IMR-90 (cell line): ENCODE measurements at regions not wholly inside any gene's neighbourhood (a gene's known extent, or its start where the extent isn't known, plus 50 kb on each side); places are given as distances from the start of the nearest gene placed in this dataset.

Source experiments
- ATAC-seq: fragments of 200-7000 bp; cut with Tn5 transposase; 2 replicates; pipeline ENCODE4 v1.9.1; 2020; ENCODE audit warnings: low read depth, mild to moderate bottlenecking, moderate library complexity
- BruUV-seq: library from RNA; stranded (reverse); fragments of 400-500 nt; replicated peaks from 2 replicates; lab custom pipeline; 2021; lab: Mats Ljungman, UMichigan
- CTCF ChIA-PET: fragments of 300-600 bp; formaldehyde crosslinking; extraction: SDS; loops from one replicate; lab custom pipeline; 2021; ENCODE audit warnings: antibody characterized with exemption; lab: Yijun Ruan, JAX
- POLR2A ChIA-PET: fragments of 300-600 bp; sonication (Branson Sonifier 250); formaldehyde crosslinking; loops from one replicate; lab custom pipeline; 2022; ENCODE audit warnings: antibody characterized with exemption; ENCODE audit not compliant: unreplicated experiment; lab: Charles Lee
- DNase-seq: peaks from one replicate; pipeline ENCODE4 v3.0.0; 2013
- H2AFZ ChIP-seq: replicated peaks from 2 replicates; pipeline ENCODE3; 2013; ENCODE audit warnings: low read length, mild to moderate bottlenecking; ENCODE audit not compliant: poor library complexity
- H2AK5ac ChIP-seq: 2 replicates; pipeline ENCODE4 v1.6.1; 2013; ENCODE audit warnings: low read depth, low read length, inconsistent platforms
- H2AK9ac ChIP-seq: replicated peaks from 2 replicates; pipeline ENCODE3; 2013; ENCODE audit warnings: mild to moderate bottlenecking, low read depth, low read length, moderate library complexity; ENCODE audit not compliant: poor library complexity
- H2BK120ac ChIP-seq: 2 replicates; pipeline ENCODE4 v1.6.1; 2013; ENCODE audit warnings: low read depth, low read length, inconsistent platforms
- H2BK15ac ChIP-seq: 3 replicates; pipeline ENCODE4 v1.6.1; 2013; ENCODE audit warnings: low read depth, low read length, inconsistent platforms
- H2BK20ac ChIP-seq: 2 replicates; pipeline ENCODE4 v1.6.1; 2013; ENCODE audit warnings: low read depth, mild to moderate bottlenecking, inconsistent platforms, low read length, moderate library complexity
- H2BK5ac ChIP-seq: 2 replicates; pipeline ENCODE4 v1.6.1; 2013; ENCODE audit warnings: mild to moderate bottlenecking, low read depth, low read length, inconsistent platforms; ENCODE audit not compliant: poor library complexity, severe bottlenecking
- H3K14ac ChIP-seq: replicated peaks from 2 replicates; pipeline ENCODE4 v1.6.1; 2013; ENCODE audit warnings: low read depth, low read length, inconsistent platforms
- H3K18ac ChIP-seq: 2 replicates; pipeline ENCODE4 v1.6.1; 2013; ENCODE audit warnings: low read depth, low read length, control low read depth
- H3K23ac ChIP-seq: 2 replicates; pipeline ENCODE4 v1.6.1; 2013; ENCODE audit warnings: low read depth, low read length, inconsistent platforms
- H3K27ac ChIP-seq: 2 replicates; pipeline ENCODE4 v1.5.1; 2013; ENCODE audit warnings: mild to moderate bottlenecking, control low read depth, low read length; ENCODE audit not compliant: insufficient read depth
- H3K27me3 ChIP-seq: 2 replicates; pipeline ENCODE4 v1.6.1; 2013; ENCODE audit warnings: low read length; ENCODE audit not compliant: control insufficient read depth, insufficient read depth
- H3K36me3 ChIP-seq: 2 replicates; pipeline ENCODE4 v1.6.1; 2013; ENCODE audit warnings: low read length, mixed read lengths; ENCODE audit not compliant: control insufficient read depth, insufficient read depth
- H3K4ac ChIP-seq: 2 replicates; pipeline ENCODE4 v1.6.1; 2013; ENCODE audit warnings: low read depth, low read length, inconsistent platforms
- H3K4me1 ChIP-seq: 2 replicates; pipeline ENCODE4 v1.6.1; 2013; ENCODE audit warnings: low read length, mixed read lengths; ENCODE audit not compliant: control insufficient read depth, insufficient read depth
- H3K4me2 ChIP-seq: 2 replicates; pipeline ENCODE4 v1.6.1; 2013; ENCODE audit warnings: low read depth, mild to moderate bottlenecking, control low read depth, low read length, moderate library complexity
- H3K4me3 ChIP-seq: 2 replicates; pipeline ENCODE4 v1.5.1; 2013; ENCODE audit warnings: low read depth, mild to moderate bottlenecking, control low read depth, low read length, moderate library complexity; ENCODE audit not compliant: insufficient read depth
- H3K56ac ChIP-seq: 2 replicates; pipeline ENCODE4 v1.6.1; 2013; ENCODE audit warnings: low read length, inconsistent platforms; ENCODE audit not compliant: insufficient read depth; ENCODE audit errors: extremely low read depth
- H3K79me1 ChIP-seq, 2 experiments: 2 replicates each; pipeline ENCODE4 v1.6.1; 2013; ENCODE audit warnings: low read length in 2 of 2, inconsistent platforms in 1 of 2, low read depth in 1 of 2
- H3K9ac ChIP-seq: 2 replicates; pipeline ENCODE4 v1.6.1; 2013; ENCODE audit warnings: low read depth, low read length, control low read depth
- H3K9me1 ChIP-seq: 2 replicates; pipeline ENCODE4 v1.6.1; 2013; ENCODE audit warnings: low read length, inconsistent platforms; ENCODE audit not compliant: insufficient read depth
- H3K9me3 ChIP-seq: 2 replicates; pipeline ENCODE4 v1.6.1; 2013; ENCODE audit warnings: low read length; ENCODE audit not compliant: control insufficient read depth, insufficient read depth
- H4K20me1 ChIP-seq: 2 replicates; pipeline ENCODE4 v1.6.1; 2013; ENCODE audit warnings: low read length, inconsistent platforms; ENCODE audit not compliant: insufficient read depth
- H4K5ac ChIP-seq: 2 replicates; pipeline ENCODE4 v1.6.1; 2013; ENCODE audit warnings: mild to moderate bottlenecking, low read depth, low read length, control low read depth
- H4K8ac ChIP-seq, 2 experiments: 2 replicates each; pipeline ENCODE4 v1.6.1; 2013; ENCODE audit warnings: low read depth in 2 of 2, low read length in 2 of 2, control low read depth in 1 of 2, inconsistent platforms in 1 of 2
- H4K91ac ChIP-seq: 2 replicates; pipeline ENCODE4 v1.6.1; 2013; ENCODE audit warnings: low read depth, low read length, inconsistent platforms; ENCODE audit not compliant: insufficient read depth
- ELK1 ChIP-seq: fragments of 150-350 bp; IDR thresholded peaks from 2 replicates; pipeline ENCODE4 v1.6.1; 2016; ENCODE audit warnings: low read depth, mild to moderate bottlenecking, low read length, moderate library complexity, borderline replicate concordance
- MAFK ChIP-seq: IDR thresholded peaks from 2 replicates; pipeline ENCODE4 v1.6.1; 2012; ENCODE audit warnings: low read depth, low read length, improper control_type of control experiment
- MAZ ChIP-seq: IDR thresholded peaks from 2 replicates; pipeline ENCODE4 v1.6.1; 2012; ENCODE audit warnings: low read depth, mild to moderate bottlenecking, low read length, improper control_type of control experiment, moderate library complexity, borderline replicate concordance
- NFE2L2 ChIP-seq: fragments of 150-350 bp; IDR thresholded peaks from 2 replicates; pipeline ENCODE4 v1.6.1; 2016; ENCODE audit warnings: low read depth, mild to moderate bottlenecking, low read length
- POLR2A ChIP-seq: IDR thresholded peaks from 2 replicates; pipeline ENCODE4 v1.6.1; 2012; ENCODE audit warnings: mild to moderate bottlenecking, low read depth, low read length
- WGBS, 2 experiments: methylation state at CpG; one replicate each; pipeline versions ENCODE4 v1.1.5 to v1.1.7; 2013; ENCODE audit warnings: missing lambda C conversion rate in 2 of 2; ENCODE audit not compliant: insufficient read length in 1 of 2; ENCODE audit errors: extremely low coverage in 2 of 2; 5-methylcytosine and 5-hydroxymethylcytosine counted together
- dilution Hi-C: fragments of 300-500 bp; cut with HindIII; formaldehyde crosslinking; loops from one replicate; pipeline ENCODE4 v1.14.3; 2018; ENCODE audit warnings: low sequenced_read_pairs; ENCODE audit not compliant: unreplicated experiment
- in situ Hi-C: fragments of 300-500 bp; cut with MboI; formaldehyde crosslinking; loops from 3 replicates; pipeline ENCODE4 v1.14.3; 2019; ENCODE audit warnings: low sequenced_read_pairs, inconsistent platforms, mixed read lengths
- intact Hi-C: fragments of 100-400 bp; cut with micrococcal nuclease; formaldehyde crosslinking; loops from 2 replicates; pipeline ENCODE4 v1.10.0; 2022

GRCh38 chr5:27906931-27907601 is 868.7 kb upstream of the CDH9 start:
- CTCF ChIA-PET = no interaction called here
- no peak for DNase-seq
- Histone ChIP-seq H3K9me1 (no peaks in the 10 kb centered on the region), H4K20me1 (no peaks in the 10 kb centered on the region), H2BK20ac (no peak overlapping the region), H3K23ac (no peak overlapping the region), H2AK5ac (no peak overlapping the region), H2BK5ac (no peak overlapping the region), H3K27ac (no peak overlapping the region), H3K4me2 (no peak overlapping the region), H3K4me1 (no peaks in the 10 kb centered on the region), H3K79me1 (no peaks in the 10 kb centered on the region), H2BK15ac (no peak overlapping the region), H3K14ac (no peak overlapping the region), H2AFZ (no peak overlapping the region), H4K8ac (no peak overlapping the region), H3K18ac (no peak overlapping the region), H4K91ac (no peak overlapping the region), H3K9ac (no peak overlapping the region), H3K4ac (no peak overlapping the region), H3K27me3 (no peaks in the 10 kb centered on the region), H3K9me3 (no peaks in the 10 kb centered on the region), H2AK9ac (no peak overlapping the region), H3K56ac (no peak overlapping the region), H2BK120ac (no peak overlapping the region), H4K5ac (no peak overlapping the region), H3K36me3 (no peaks in the 10 kb centered on the region), H3K4me3 (no peak overlapping the region)
- no peak for ATAC-seq
- intact Hi-C loops = no loop called here
- no CpG with 5 or more reads among the region's 2 CpGs for WGBS, 2 experiments
- dilution Hi-C loops = no loop called here
- in situ Hi-C loops = no loop called here
- no peak for TF ChIP-seq MAZ
- no peak for TF ChIP-seq ELK1
- TF ChIP-seq MAFK = no peak
- no peak for TF ChIP-seq NFE2L2
- TF ChIP-seq POLR2A = no peak
- POLR2A ChIA-PET = no interaction called here
- BruUV-seq = no TSS peak
